ENCODE measurements at regions not wholly inside any gene's neighbourhood (a gene's known extent, or its start where the extent isn't known, plus 50 kb on each side); places are given as distances from the start of the nearest gene placed in this dataset.

GRCh38 chr5:2913281-2913680 lies 161.8 kb upstream of the IRX2 start:
- Mint-ChIP-seq H3K36me3 (ENCODE audit: low read depth) (no peaks in the 10 kb centered on the region), H3K4me1 (no peaks in the 10 kb centered on the region), H3K4me3 (no peak overlapping the region), H3K27ac (no peak overlapping the region), H3K27me3 (no peaks in the 10 kb centered on the region)
- H3K9me3 ChIP-seq (ENCODE audit: control insufficient read depth, low read length, poor library complexity, severe bottlenecking): no peaks in the 10 kb centered on the region
- ATAC-seq (no peak), DNase-seq (no peak)

- no peaks in the 10 kb centered on the region for H3K36me3 Mint-ChIP-seq (ENCODE audit: low read depth)
- H3K27ac Mint-ChIP-seq: no peak overlapping the region
- H3K4me1 Mint-ChIP-seq: no peaks in the 10 kb centered on the region
- H3K27me3 Mint-ChIP-seq: no peaks in the 10 kb centered on the region
- H3K9me3 ChIP-seq (ENCODE audit: control insufficient read depth, low read length, poor library complexity, severe bottlenecking): no peaks in the 10 kb centered on the region
- ATAC-seq (no peak), DNase-seq (no peak)
- no peak overlapping the region for H3K4me3 Mint-ChIP-seq
These were observed 161.3 kb upstream of the IRX2 start for GRCh38 chr5:2912741-2913140.

GRCh38 chr5:2910401-2911175 lies 159.1 kb upstream of the IRX2 start:
- no peaks in the 10 kb centered on the region for H3K27me3 Mint-ChIP-seq
- no peaks in the 10 kb centered on the region for H3K4me1 Mint-ChIP-seq
- no peaks in the 10 kb centered on the region for H3K9me3 ChIP-seq (ENCODE audit: control insufficient read depth, low read length, poor library complexity, severe bottlenecking)
- no peak for DNase-seq
- no peak for ATAC-seq
- no peak overlapping the region for H3K4me3 Mint-ChIP-seq
- H3K36me3 Mint-ChIP-seq (ENCODE audit: low read depth): no peaks in the 10 kb centered on the region
- no peak overlapping the region for H3K27ac Mint-ChIP-seq

- no peaks in the 10 kb centered on the region for H3K9me3 ChIP-seq (ENCODE audit: control insufficient read depth, low read length, poor library complexity, severe bottlenecking)
- H3K36me3 Mint-ChIP-seq (ENCODE audit: low read depth): no peaks in the 10 kb centered on the region
- no peak overlapping the region for H3K4me3 Mint-ChIP-seq
- DNase-seq (no peak), ATAC-seq (no peak)
- H3K4me1 Mint-ChIP-seq: no peaks in the 10 kb centered on the region
- no peaks in the 10 kb centered on the region for H3K27me3 Mint-ChIP-seq
- no peak overlapping the region for H3K27ac Mint-ChIP-seq
These were observed 157.6 kb upstream of the IRX2 start for GRCh38 chr5:2909035-2909434.

- no peaks in the 10 kb centered on the region for H3K9me3 ChIP-seq (ENCODE audit: control insufficient read depth, low read length, poor library complexity, severe bottlenecking)
- Mint-ChIP-seq H3K27ac (no peak overlapping the region), H3K27me3 (no peaks in the 10 kb centered on the region), H3K36me3 (ENCODE audit: low read depth) (no peaks in the 10 kb centered on the region), H3K4me3 (no peak overlapping the region), H3K4me1 (no peaks in the 10 kb centered on the region)
- ATAC-seq (no peak), DNase-seq (no peak)
These were observed 156.6 kb upstream of the IRX2 start for GRCh38 chr5:2908086-2908485.

- no peak overlapping the region for H3K4me3 Mint-ChIP-seq
- no peaks in the 10 kb centered on the region for H3K27me3 Mint-ChIP-seq
- no peaks in the 10 kb centered on the region for H3K4me1 Mint-ChIP-seq
- no peak for DNase-seq
- H3K9me3 ChIP-seq (ENCODE audit: control insufficient read depth, low read length, poor library complexity, severe bottlenecking): no peaks in the 10 kb centered on the region
- H3K36me3 Mint-ChIP-seq (ENCODE audit: low read depth): no peaks in the 10 kb centered on the region
- no peak for ATAC-seq
- no peak overlapping the region for H3K27ac Mint-ChIP-seq
These were observed 155.0 kb upstream of the IRX2 start for GRCh38 chr5:2906302-2907090.

- no peaks in the 10 kb centered on the region for H3K9me3 ChIP-seq (ENCODE audit: control insufficient read depth, low read length, poor library complexity, severe bottlenecking)
- ATAC-seq (no peak), DNase-seq (no peak)
- Mint-ChIP-seq H3K4me3 (no peak overlapping the region), H3K27me3 (no peaks in the 10 kb centered on the region), H3K27ac (no peak overlapping the region), H3K4me1 (no peaks in the 10 kb centered on the region), H3K36me3 (ENCODE audit: low read depth) (no peaks in the 10 kb centered on the region)
These were observed 154.3 kb upstream of the IRX2 start for GRCh38 chr5:2905741-2906140.

GRCh38 chr5:2904956-2905355 lies 153.5 kb upstream of the IRX2 start:
- H3K4me1 Mint-ChIP-seq: no peaks in the 10 kb centered on the region
- no peak for ATAC-seq
- no peak for DNase-seq
- no peaks in the 10 kb centered on the region for H3K27me3 Mint-ChIP-seq
- H3K27ac Mint-ChIP-seq: no peak overlapping the region
- H3K4me3 Mint-ChIP-seq: no peak overlapping the region
- no peaks in the 10 kb centered on the region for H3K36me3 Mint-ChIP-seq (ENCODE audit: low read depth)
- H3K9me3 ChIP-seq (ENCODE audit: control insufficient read depth, low read length, poor library complexity, severe bottlenecking): no peaks in the 10 kb centered on the region

- no peaks in the 10 kb centered on the region for H3K9me3 ChIP-seq (ENCODE audit: control insufficient read depth, low read length, poor library complexity, severe bottlenecking)
- Mint-ChIP-seq H3K4me1 (no peaks in the 10 kb centered on the region), H3K36me3 (ENCODE audit: low read depth) (no peaks in the 10 kb centered on the region), H3K4me3 (no peak overlapping the region), H3K27me3 (no peaks in the 10 kb centered on the region), H3K27ac (no peak overlapping the region)
- ATAC-seq (no peak), DNase-seq (no peak)
These were observed 152.9 kb upstream of the IRX2 start for GRCh38 chr5:2904399-2904798.

- no peak for ATAC-seq
- no peaks in the 10 kb centered on the region for H3K27me3 Mint-ChIP-seq
- H3K27ac Mint-ChIP-seq: no peak overlapping the region
- H3K9me3 ChIP-seq (ENCODE audit: control insufficient read depth, low read length, poor library complexity, severe bottlenecking): no peaks in the 10 kb centered on the region
- no peaks in the 10 kb centered on the region for H3K36me3 Mint-ChIP-seq (ENCODE audit: low read depth)
- no peaks in the 10 kb centered on the region for H3K4me1 Mint-ChIP-seq
- H3K4me3 Mint-ChIP-seq: no peak overlapping the region
- no peak for DNase-seq
These were observed 152.2 kb upstream of the IRX2 start for GRCh38 chr5:2903451-2904395.

GRCh38 chr5:2902742-2903297 lies 151.3 kb upstream of the IRX2 start:
- DNase-seq: no peak
- H3K36me3 Mint-ChIP-seq (ENCODE audit: low read depth): no peaks in the 10 kb centered on the region
- no peaks in the 10 kb centered on the region for H3K4me1 Mint-ChIP-seq
- ATAC-seq: no peak
- no peaks in the 10 kb centered on the region for H3K9me3 ChIP-seq (ENCODE audit: control insufficient read depth, low read length, poor library complexity, severe bottlenecking)
- no peaks in the 10 kb centered on the region for H3K27me3 Mint-ChIP-seq
- H3K27ac Mint-ChIP-seq: no peak overlapping the region
- H3K4me3 Mint-ChIP-seq: no peak overlapping the region

GRCh38 chr5:2902186-2902585 lies 150.7 kb upstream of the IRX2 start:
- DNase-seq (no peak), ATAC-seq (no peak)
- Mint-ChIP-seq H3K27me3 (no peaks in the 10 kb centered on the region), H3K27ac (no peak overlapping the region), H3K36me3 (ENCODE audit: low read depth) (no peaks in the 10 kb centered on the region), H3K4me1 (no peaks in the 10 kb centered on the region), H3K4me3 (no peak overlapping the region)
- no peaks in the 10 kb centered on the region for H3K9me3 ChIP-seq (ENCODE audit: control insufficient read depth, low read length, poor library complexity, severe bottlenecking)

GRCh38 chr5:2901511-2901910 lies 150.0 kb upstream of the IRX2 start:
- H3K27ac Mint-ChIP-seq: no peak overlapping the region
- H3K36me3 Mint-ChIP-seq (ENCODE audit: low read depth): no peaks in the 10 kb centered on the region
- H3K9me3 ChIP-seq (ENCODE audit: control insufficient read depth, low read length, poor library complexity, severe bottlenecking): no peaks in the 10 kb centered on the region
- DNase-seq (no peak), ATAC-seq (no peak)
- H3K4me3 Mint-ChIP-seq: no peak overlapping the region
- H3K27me3 Mint-ChIP-seq: no peaks in the 10 kb centered on the region
- no peaks in the 10 kb centered on the region for H3K4me1 Mint-ChIP-seq
